Activated CD4-positive, alpha-beta memory T cell treated with anti-CD3 and anti-CD28 coated beads for 36 hours (primary cell): ENCODE measurements at regions not wholly inside any gene's neighbourhood (a gene's known extent, or its start where the extent isn't known, plus 50 kb on each side); places are given as distances from the start of the nearest gene placed in this dataset.
"Not testable (repeated sequence)": the region's sequence is repeated elsewhere in the genome, so short reads cannot be mapped to it uniquely, and the experiment has no call there.

ENCODE experiments used
- CTCF ChIA-PET: fragments of 350-600 bp; sonication (Branson Sonifier 250); formaldehyde crosslinking; loops from one replicate; lab custom pipeline; 2021; ENCODE audit warnings: antibody characterized with exemption, inconsistent platforms; lab: Charles Lee
- POLR2A ChIA-PET: fragments of 350-600 bp; sonication (Branson Sonifier 250); formaldehyde crosslinking; loops from one replicate; lab custom pipeline; 2021; ENCODE audit warnings: antibody characterized with exemption; lab: Charles Lee
- DNase-seq: peaks from one replicate; pipeline ENCODE4 v3.0.0-alpha.2; 2020
- H3K27ac Mint-ChIP-seq: one replicate; pipeline ENCODE4 v1.8.0; 2021; ENCODE audit warnings: mixed read lengths
- H3K27me3 Mint-ChIP-seq: one replicate; pipeline ENCODE4 v1.8.0; 2021; ENCODE audit warnings: mixed read lengths
- H3K36me3 Mint-ChIP-seq: one replicate; pipeline ENCODE4 v1.8.0; 2021; ENCODE audit warnings: mixed read lengths
- H3K4me1 Mint-ChIP-seq: one replicate; pipeline ENCODE4 v1.8.0; 2021; ENCODE audit warnings: low read depth, mixed read lengths
- H3K4me3 Mint-ChIP-seq: one replicate; pipeline ENCODE4 v1.8.0; 2021; ENCODE audit warnings: mild to moderate bottlenecking, mixed read lengths
- H3K9me3 Mint-ChIP-seq: one replicate; pipeline ENCODE4 v1.8.0; 2021; ENCODE audit warnings: mixed read lengths
- intact Hi-C: fragments of 100-400 bp; cut with micrococcal nuclease; formaldehyde crosslinking; loops from one replicate; pipeline ENCODE4 v1.15.1; 2023

DNA sequence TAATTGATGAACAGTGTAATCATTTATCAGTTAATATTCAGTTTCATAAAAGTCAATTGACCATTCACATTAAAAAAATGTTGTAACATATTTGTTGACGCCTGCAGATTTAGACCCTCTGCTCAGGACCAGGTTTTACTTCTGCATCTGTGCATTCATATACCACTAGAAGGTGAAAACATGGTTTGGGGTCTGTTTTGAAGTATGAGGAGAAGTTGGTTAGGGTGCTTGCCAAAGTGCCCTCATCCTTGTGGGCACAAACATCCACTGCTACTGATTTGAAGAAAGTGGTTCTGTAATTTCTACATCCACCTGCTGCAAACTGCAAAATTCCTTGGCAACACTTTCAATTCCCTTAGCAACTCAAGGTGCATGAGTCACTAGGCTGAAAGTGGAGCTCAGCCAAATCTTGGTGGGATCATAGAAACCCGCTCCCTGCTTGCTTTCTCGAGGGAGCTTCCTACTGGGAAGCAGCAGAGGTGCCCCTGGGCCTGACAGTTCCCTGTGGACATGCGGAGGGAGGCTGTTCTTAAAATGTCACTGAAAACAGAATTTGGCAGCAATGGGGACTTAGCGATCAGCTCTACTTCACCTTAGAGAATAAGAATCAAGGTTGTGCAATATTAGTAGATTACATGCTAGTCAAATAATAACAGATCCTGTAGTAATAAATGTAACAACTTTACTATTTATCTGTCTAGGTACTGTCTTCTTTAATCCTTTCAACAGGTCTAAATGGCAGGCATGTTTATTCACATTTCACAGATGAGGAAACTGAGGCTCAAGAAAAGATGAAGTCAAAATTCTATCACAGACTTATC, 301.0 kb upstream of the TBL1XR1 start:
- H3K27me3 Mint-ChIP-seq, result no peaks in the 10 kb centered on the region
- intact Hi-C loops, result no loop called here
- DNase-seq, result no peak
- H3K36me3 Mint-ChIP-seq, result no peaks in the 10 kb centered on the region
- no peaks in the 10 kb centered on the region for H3K9me3 Mint-ChIP-seq
- H3K27ac Mint-ChIP-seq, result no peak overlapping the region
- no peak overlapping the region for H3K4me3 Mint-ChIP-seq
- ChIA-PET CTCF (no interaction called here), POLR2A (no interaction called here)
- no peaks in the 10 kb centered on the region for H3K4me1 Mint-ChIP-seq

- CTCF ChIA-PET, result interaction anchor here (0.7 kb wide), 1 partner anchor 739 kb away, joined by 6 read pairs; no protein-coding TSS in a partner anchor
- POLR2A ChIA-PET, result not testable (repeated sequence)
Measured at GRCh38 chr3:177499039-177499438, 301.8 kb upstream of the TBL1XR1 start.

GRCh38 chr3:177499779-177500423, 302.6 kb upstream of the TBL1XR1 start:
- CTCF ChIA-PET, result no interaction called here

More at GRCh38 chr3:177499039-177499438, 301.8 kb upstream of the TBL1XR1 start:
- H3K36me3 Mint-ChIP-seq, H3K4me1 Mint-ChIP-seq, H3K4me3 Mint-ChIP-seq, H3K9me3 Mint-ChIP-seq, DNase-seq, intact Hi-C loops, H3K27ac Mint-ChIP-seq, H3K27me3 Mint-ChIP-seq: not testable (repeated sequence)

GRCh38 chr3:177510693-177511216, 313.5 kb upstream of the TBL1XR1 start:
- Mint-ChIP-seq H3K36me3 (no peaks in the 10 kb centered on the region), H3K4me3 (no peak overlapping the region), H3K27ac (no peak overlapping the region), H3K9me3 (no peaks in the 10 kb centered on the region), H3K27me3 (no peaks in the 10 kb centered on the region), H3K4me1 (peaks cover 2% of the 10 kb centered on the region)
- no peak for DNase-seq
- intact Hi-C loops, result no loop called here
- POLR2A ChIA-PET, result no interaction called here
- CTCF ChIA-PET, result no interaction called here

More at GRCh38 chr3:177499779-177500423, 302.6 kb upstream of the TBL1XR1 start:
- intact Hi-C loops, result no loop called here
- DNase-seq, result no peak
- POLR2A ChIA-PET, result no interaction called here
- H3K27me3 Mint-ChIP-seq, result no peaks in the 10 kb centered on the region
- H3K27ac Mint-ChIP-seq, result no peak overlapping the region
- H3K36me3 Mint-ChIP-seq, result no peaks in the 10 kb centered on the region
- no peaks in the 10 kb centered on the region for H3K4me1 Mint-ChIP-seq
- H3K4me3 Mint-ChIP-seq, result no peak overlapping the region
- no peaks in the 10 kb centered on the region for H3K9me3 Mint-ChIP-seq

DNA sequence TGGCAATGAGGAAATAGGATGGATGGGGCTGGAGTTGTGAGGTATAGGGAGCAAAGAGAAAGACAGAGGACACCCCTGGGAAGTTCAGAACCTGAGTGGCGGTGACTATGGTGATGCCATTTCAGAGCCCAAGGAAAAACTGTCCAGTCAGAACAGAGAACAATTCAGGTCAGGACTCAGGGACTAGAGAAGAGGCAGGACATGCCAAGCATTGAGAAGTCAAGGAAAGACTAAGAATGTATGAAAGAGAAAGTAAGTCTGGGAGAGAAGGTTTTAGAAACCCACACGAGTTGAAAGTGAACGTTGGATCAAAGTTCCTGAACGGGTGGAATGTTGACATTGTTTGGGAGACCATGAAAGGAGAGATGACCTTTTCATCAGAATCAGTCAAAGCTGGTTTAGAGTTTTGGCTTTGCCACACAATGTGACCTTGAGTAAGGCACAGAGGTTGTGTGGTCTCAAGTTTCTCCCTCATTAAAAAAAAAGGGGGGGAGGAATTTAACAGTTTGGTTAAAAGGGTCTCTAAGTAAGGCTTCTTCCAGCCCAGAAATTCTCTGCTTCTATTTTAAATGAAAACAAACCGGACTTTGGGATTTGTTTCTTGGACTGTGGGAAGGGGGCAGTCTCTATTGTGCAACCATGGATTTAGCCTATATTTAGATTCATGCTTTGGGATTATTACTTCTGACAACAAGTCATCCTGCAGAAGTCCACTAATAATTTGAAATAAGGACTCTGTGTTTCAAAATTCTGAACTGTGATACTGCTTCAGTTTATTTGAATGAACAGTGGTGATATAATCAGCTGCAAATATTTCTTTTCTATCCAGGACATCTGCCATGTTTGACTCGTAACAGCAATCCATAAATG, 315.9 kb upstream of the TBL1XR1 start:
- Mint-ChIP-seq H3K27me3 (no peaks in the 10 kb centered on the region), H3K4me3 (no peak overlapping the region), H3K9me3 (no peaks in the 10 kb centered on the region), H3K4me1 (peaks cover 2% of the 10 kb centered on the region), H3K36me3 (no peaks in the 10 kb centered on the region), H3K27ac (no peak overlapping the region)
- POLR2A ChIA-PET, result no interaction called here
- CTCF ChIA-PET, result no interaction called here
- intact Hi-C loops, result no loop called here
- no peak for DNase-seq

GRCh38 chr3:177513815-177514610, 316.7 kb upstream of the TBL1XR1 start:
- H3K27ac Mint-ChIP-seq, result no peak overlapping the region
- DNase-seq, result no peak
- ChIA-PET CTCF (no interaction called here), POLR2A (no interaction called here)
- H3K36me3 Mint-ChIP-seq, result no peaks in the 10 kb centered on the region
- no peaks in the 10 kb centered on the region for H3K9me3 Mint-ChIP-seq
- H3K4me3 Mint-ChIP-seq, result no peak overlapping the region
- H3K4me1 Mint-ChIP-seq, result peaks cover 2% of the 10 kb centered on the region
- intact Hi-C loops, result no loop called here
- H3K27me3 Mint-ChIP-seq, result no peaks in the 10 kb centered on the region

GRCh38 chr3:177514611-177515499, 317.6 kb upstream of the TBL1XR1 start:
- no peak for DNase-seq
- Mint-ChIP-seq H3K4me1 (peaks cover 2% of the 10 kb centered on the region), H3K36me3 (no peaks in the 10 kb centered on the region), H3K9me3 (no peaks in the 10 kb centered on the region), H3K27ac (no peak overlapping the region), H3K4me3 (no peak overlapping the region), H3K27me3 (no peaks in the 10 kb centered on the region)
- CTCF ChIA-PET, result no interaction called here
- POLR2A ChIA-PET, result no interaction called here
- intact Hi-C loops, result no loop called here

DNA sequence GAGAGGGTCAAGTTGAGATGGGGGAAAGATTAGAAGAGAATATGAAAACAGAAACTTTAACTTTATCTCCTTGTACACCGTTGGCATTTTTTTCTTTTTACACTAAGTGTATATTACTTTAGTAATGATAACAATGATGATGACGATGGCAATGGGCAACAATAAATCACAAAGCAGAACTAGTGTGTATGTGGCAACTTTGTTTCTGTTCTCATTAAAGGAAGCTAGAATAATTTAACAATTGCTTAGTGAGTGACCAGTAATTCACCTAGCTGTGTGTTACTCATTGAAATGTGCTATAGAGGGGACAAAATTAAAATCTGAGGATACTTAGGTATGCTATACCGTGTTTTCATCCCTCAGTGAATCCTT, 318.5 kb upstream of the TBL1XR1 start:
- peaks cover 2% of the 10 kb centered on the region for H3K4me1 Mint-ChIP-seq
- POLR2A ChIA-PET, result no interaction called here
- no peaks in the 10 kb centered on the region for H3K9me3 Mint-ChIP-seq
- H3K27ac Mint-ChIP-seq, result no peak overlapping the region
- H3K4me3 Mint-ChIP-seq, result no peak overlapping the region
- no peaks in the 10 kb centered on the region for H3K27me3 Mint-ChIP-seq
- no peaks in the 10 kb centered on the region for H3K36me3 Mint-ChIP-seq
- intact Hi-C loops, result no loop called here
- CTCF ChIA-PET, result no interaction called here
- no peak for DNase-seq

GRCh38 chr3:177516158-177517011, 319.1 kb upstream of the TBL1XR1 start:
- H3K27ac Mint-ChIP-seq, result no peak overlapping the region
- no peak overlapping the region for H3K4me3 Mint-ChIP-seq
- H3K9me3 Mint-ChIP-seq, result no peaks in the 10 kb centered on the region
- no peaks in the 10 kb centered on the region for H3K4me1 Mint-ChIP-seq
- H3K27me3 Mint-ChIP-seq, result no peaks in the 10 kb centered on the region
- no peaks in the 10 kb centered on the region for H3K36me3 Mint-ChIP-seq
- CTCF ChIA-PET, result no interaction called here
- DNase-seq, result no peak
- intact Hi-C loops, result no loop called here
- POLR2A ChIA-PET, result no interaction called here

DNA sequence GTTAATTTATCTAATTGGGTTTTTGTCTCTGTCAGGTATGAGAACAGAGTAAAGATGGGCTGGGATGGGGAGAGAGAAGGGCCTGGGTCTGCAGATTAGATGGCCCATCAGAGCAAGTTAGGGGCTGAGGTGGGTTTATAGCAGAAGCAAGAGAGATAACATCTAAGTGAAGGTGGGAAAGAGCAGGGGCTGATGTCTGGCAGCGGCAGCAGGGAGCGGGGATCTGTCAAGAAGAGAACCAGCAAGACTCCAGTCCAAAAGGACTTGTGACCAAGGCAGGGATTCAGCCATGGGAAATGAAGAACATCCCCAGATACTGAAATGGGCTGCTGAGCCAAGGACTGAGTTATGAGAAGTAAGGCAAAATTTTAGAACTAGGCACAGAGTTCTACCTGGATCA, 320.6 kb upstream of the TBL1XR1 start:
- Mint-ChIP-seq H3K27me3 (no peaks in the 10 kb centered on the region), H3K9me3 (no peaks in the 10 kb centered on the region), H3K4me3 (no peak overlapping the region), H3K36me3 (no peaks in the 10 kb centered on the region), H3K4me1 (no peaks in the 10 kb centered on the region), H3K27ac (peak overlapping the region; percentile 24)
- POLR2A ChIA-PET, result no interaction called here
- no peak for DNase-seq
- CTCF ChIA-PET, result no interaction called here
- intact Hi-C loops, result no loop called here
